IPS-NIHi7 (cell line): ENCODE measurements at regions not wholly inside any gene's neighbourhood (a gene's known extent, or its start where the extent isn't known, plus 50 kb on each side); places are given as distances from the start of the nearest gene placed in this dataset.
A peak's percentile ranks its signal among the peaks of the same experiment; 100 is the strongest.

Source experiments
- DNase-seq: peaks from one replicate; pipeline ENCODE4 v3.0.0; 2012; ENCODE audit warnings: mixed read lengths; ENCODE audit errors: extremely low spot score

- no peak for DNase-seq
These were observed 267.1 kb downstream of the ADGB start for GRCh38 chr6:146865756-146866379.

- no peak for DNase-seq
These were observed 268.1 kb downstream of the ADGB start for GRCh38 chr6:146866731-146867414.

GRCh38 chr6:146868671-146869209 is 270.0 kb downstream of the ADGB start:
- no peak for DNase-seq

- no peak for DNase-seq
These were observed 272.0 kb downstream of the ADGB start for GRCh38 chr6:146870760-146871159.

- no peak for DNase-seq
These were observed 273.0 kb downstream of the ADGB start for GRCh38 chr6:146871611-146872425.

GRCh38 chr6:146872426-146872785 is 273.6 kb downstream of the ADGB start:
- no peak for DNase-seq

GRCh38 chr6:146874278-146875018 is 275.7 kb downstream of the ADGB start:
- no peak for DNase-seq

- no peak for DNase-seq
These were observed 277.1 kb downstream of the ADGB start for GRCh38 chr6:146875927-146876270.

GRCh38 chr6:146876271-146877151 is 277.7 kb downstream of the ADGB start:
- DNase-seq = peak; percentile 18

GRCh38 chr6:146878168-146878951 is 279.6 kb downstream of the ADGB start:
- DNase-seq = no peak

- DNase-seq = no peak
These were observed 280.2 kb downstream of the ADGB start for GRCh38 chr6:146878952-146879340.

GRCh38 chr6:146879406-146880117 is 280.8 kb downstream of the ADGB start:
- no peak for DNase-seq

- no peak for DNase-seq
These were observed 282.7 kb downstream of the ADGB start for GRCh38 chr6:146881228-146882181.

- DNase-seq = no peak
These were observed 285.1 kb downstream of the ADGB start for GRCh38 chr6:146883640-146884531.

- no peak for DNase-seq
These were observed 286.0 kb downstream of the ADGB start for GRCh38 chr6:146884728-146885127.

GRCh38 chr6:146885708-146886457 is 287.1 kb downstream of the ADGB start:
- no peak for DNase-seq
